Smooth muscle cell (in vitro differentiated cells): ENCODE measurements at regions not wholly inside any gene's neighbourhood (a gene's known extent, or its start where the extent isn't known, plus 50 kb on each side); places are given as distances from the start of the nearest gene placed in this dataset.
"Not testable (repeated sequence)": the region's sequence is repeated elsewhere in the genome, so short reads cannot be mapped to it uniquely, and the experiment has no call there.

Source experiments
- DNase-seq: peaks from one replicate; lab custom pipeline; 2025; ENCODE audit not compliant: unreplicated experiment; lab: John Stamatoyannopoulos, UW
- H2AFZ ChIP-seq: fragments of 200-600 bp; sonication (generic); 2 replicates; pipeline ENCODE4 v1.6.0; 2016; ENCODE audit warnings: antibody characterized with exemption, low read depth, mild to moderate bottlenecking
- H3F3A ChIP-seq: fragments of 200-600 bp; sonication (generic); 2 replicates; pipeline ENCODE4 v1.6.0; 2017; ENCODE audit warnings: antibody characterized with exemption, low read depth
- H3K27ac ChIP-seq: fragments of 200-600 bp; sonication (generic); 2 replicates; pipeline ENCODE4 v1.5.1; 2016; ENCODE audit warnings: low read depth, mild to moderate bottlenecking
- H3K27me3 ChIP-seq: fragments of 200-600 bp; sonication (generic); 2 replicates; pipeline ENCODE4 v1.6.1; 2016; ENCODE audit warnings: low read depth, mild to moderate bottlenecking
- H3K36me3 ChIP-seq: fragments of 200-600 bp; sonication (generic); 2 replicates; pipeline ENCODE4 v1.5.1; 2016; ENCODE audit warnings: low read depth
- H3K4me1 ChIP-seq: fragments of 200-600 bp; sonication (generic); 2 replicates; pipeline ENCODE4 v1.5.1; 2016; ENCODE audit warnings: low read depth
- H3K4me2 ChIP-seq: fragments of 200-600 bp; sonication (generic); 2 replicates; pipeline ENCODE4 v1.6.0; 2016; ENCODE audit warnings: mild to moderate bottlenecking
- H3K4me3 ChIP-seq: fragments of 200-600 bp; sonication (generic); 2 replicates; pipeline ENCODE4 v1.5.1; 2016; ENCODE audit warnings: mild to moderate bottlenecking
- H3K79me2 ChIP-seq: fragments of 200-600 bp; sonication (generic); 2 replicates; pipeline ENCODE4 v1.6.0; 2016; ENCODE audit warnings: low read depth, mild to moderate bottlenecking
- H3K9ac ChIP-seq: fragments of 200-600 bp; sonication (generic); 2 replicates; pipeline ENCODE4 v1.6.0; 2016; ENCODE audit warnings: low read depth
- H3K9me3 ChIP-seq: fragments of 200-600 bp; sonication (generic); replicated peaks from 2 replicates; pipeline ENCODE4 v1.5.1; 2016; ENCODE audit warnings: low read depth
- H4K20me1 ChIP-seq: fragments of 200-600 bp; sonication (generic); 2 replicates; pipeline ENCODE4 v1.6.0; 2016; ENCODE audit warnings: low read depth
- WGBS: methylation state at CpG from one replicate; pipeline ENCODE4 v1.1.7; 2016; ENCODE audit warnings: low lambda C conversion rate; 5-methylcytosine and 5-hydroxymethylcytosine counted together
- TF ChIP-seq, protein P1 (sequence below): fragments of 200-600 bp; sonication (generic); IDR thresholded peaks from 2 replicates; pipeline ENCODE4 v1.5.1; 2017; ENCODE audit warnings: borderline replicate concordance, mild to moderate bottlenecking, antibody characterized with exemption; ENCODE audit not compliant: insufficient read depth, poor library complexity, severe bottlenecking

DNA sequence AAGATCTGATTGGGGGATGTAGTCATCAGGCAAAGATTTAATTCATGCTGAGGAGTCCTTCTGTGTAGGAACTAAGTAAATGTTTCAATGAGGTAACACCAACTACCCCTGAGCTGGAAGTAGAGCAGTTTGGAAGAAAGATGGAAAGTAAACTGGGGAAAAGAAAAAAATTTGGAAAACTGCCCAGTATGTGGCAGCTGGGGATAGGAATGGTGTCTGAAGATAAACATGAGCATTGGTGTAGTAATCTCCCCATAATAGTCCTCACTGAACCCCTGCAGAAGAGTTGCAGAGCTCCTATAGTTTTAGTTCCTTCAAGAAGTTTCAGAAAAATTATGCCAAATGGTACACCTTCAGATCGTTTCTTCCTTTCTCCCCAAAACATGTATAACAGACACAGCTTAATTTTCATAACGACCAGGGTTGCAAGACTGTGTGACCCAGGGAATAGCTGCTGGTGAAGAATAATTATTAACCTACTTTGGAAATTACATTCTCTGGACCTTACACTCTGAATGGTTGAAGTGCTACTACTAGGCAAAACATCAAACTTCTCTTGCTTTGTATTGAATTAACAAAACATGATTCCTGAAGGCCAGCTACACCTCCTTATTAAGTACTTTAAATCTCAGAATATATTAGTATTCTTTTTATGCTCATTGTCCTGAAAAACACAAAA lies 446.4 kb upstream of the NRG3 start:
- no peaks in the 10 kb centered on the region for H3F3A ChIP-seq
- H4K20me1 ChIP-seq: no peaks in the 10 kb centered on the region
- H3K27me3 ChIP-seq: no peaks in the 10 kb centered on the region
- no peak overlapping the region for H3K4me3 ChIP-seq
- no peak overlapping the region for H3K27ac ChIP-seq
- no peak for DNase-seq
- 85% methylated on average over 2 of the region's 2 CpGs for WGBS
- no peaks in the 10 kb centered on the region for H3K79me2 ChIP-seq
- H2AFZ ChIP-seq: no peak overlapping the region
- no peaks in the 10 kb centered on the region for H3K9me3 ChIP-seq
- no peaks in the 10 kb centered on the region for H3K36me3 ChIP-seq
- TF ChIP-seq, protein P1, sequence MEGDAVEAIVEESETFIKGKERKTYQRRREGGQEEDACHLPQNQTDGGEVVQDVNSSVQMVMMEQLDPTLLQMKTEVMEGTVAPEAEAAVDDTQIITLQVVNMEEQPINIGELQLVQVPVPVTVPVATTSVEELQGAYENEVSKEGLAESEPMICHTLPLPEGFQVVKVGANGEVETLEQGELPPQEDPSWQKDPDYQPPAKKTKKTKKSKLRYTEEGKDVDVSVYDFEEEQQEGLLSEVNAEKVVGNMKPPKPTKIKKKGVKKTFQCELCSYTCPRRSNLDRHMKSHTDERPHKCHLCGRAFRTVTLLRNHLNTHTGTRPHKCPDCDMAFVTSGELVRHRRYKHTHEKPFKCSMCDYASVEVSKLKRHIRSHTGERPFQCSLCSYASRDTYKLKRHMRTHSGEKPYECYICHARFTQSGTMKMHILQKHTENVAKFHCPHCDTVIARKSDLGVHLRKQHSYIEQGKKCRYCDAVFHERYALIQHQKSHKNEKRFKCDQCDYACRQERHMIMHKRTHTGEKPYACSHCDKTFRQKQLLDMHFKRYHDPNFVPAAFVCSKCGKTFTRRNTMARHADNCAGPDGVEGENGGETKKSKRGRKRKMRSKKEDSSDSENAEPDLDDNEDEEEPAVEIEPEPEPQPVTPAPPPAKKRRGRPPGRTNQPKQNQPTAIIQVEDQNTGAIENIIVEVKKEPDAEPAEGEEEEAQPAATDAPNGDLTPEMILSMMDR: no peak
- no peaks in the 10 kb centered on the region for H3K4me1 ChIP-seq
- H3K4me2 ChIP-seq: no peak overlapping the region
- H3K9ac ChIP-seq: no peak overlapping the region

DNA sequence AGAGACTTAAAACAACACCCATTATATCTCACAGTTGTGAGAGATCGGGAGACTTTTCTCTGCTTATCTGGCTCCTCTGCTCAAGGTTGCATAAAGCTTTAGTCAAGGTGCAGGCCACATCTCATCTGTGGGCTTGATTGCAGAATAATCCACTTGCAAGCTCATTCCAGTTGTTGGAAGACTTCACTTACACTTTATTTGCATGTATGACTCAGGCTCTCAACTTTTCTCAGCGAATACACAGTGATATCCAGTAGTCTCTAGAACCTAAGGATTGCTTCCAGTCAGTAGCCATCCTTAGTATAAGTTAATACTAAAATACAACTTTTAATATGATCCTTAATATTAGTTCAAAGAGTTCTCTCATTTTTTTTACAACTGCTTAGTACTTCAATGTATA lies 435.5 kb upstream of the NRG3 start:
- H3K9ac ChIP-seq: no peak overlapping the region
- no peak overlapping the region for H2AFZ ChIP-seq
- H3K4me2 ChIP-seq: no peak overlapping the region
- 77% methylated on average over 2 of the region's 2 CpGs for WGBS
- no peaks in the 10 kb centered on the region for H3K36me3 ChIP-seq
- no peak for DNase-seq
- no peak overlapping the region for H3K27ac ChIP-seq
- H3K9me3 ChIP-seq: no peaks in the 10 kb centered on the region
- H3K4me3 ChIP-seq: no peak overlapping the region
- no peaks in the 10 kb centered on the region for H4K20me1 ChIP-seq
- H3K4me1 ChIP-seq: no peaks in the 10 kb centered on the region
- H3K79me2 ChIP-seq: no peaks in the 10 kb centered on the region
- H3K27me3 ChIP-seq: no peaks in the 10 kb centered on the region
- TF ChIP-seq, protein P1: no peak
- no peaks in the 10 kb centered on the region for H3F3A ChIP-seq

DNA sequence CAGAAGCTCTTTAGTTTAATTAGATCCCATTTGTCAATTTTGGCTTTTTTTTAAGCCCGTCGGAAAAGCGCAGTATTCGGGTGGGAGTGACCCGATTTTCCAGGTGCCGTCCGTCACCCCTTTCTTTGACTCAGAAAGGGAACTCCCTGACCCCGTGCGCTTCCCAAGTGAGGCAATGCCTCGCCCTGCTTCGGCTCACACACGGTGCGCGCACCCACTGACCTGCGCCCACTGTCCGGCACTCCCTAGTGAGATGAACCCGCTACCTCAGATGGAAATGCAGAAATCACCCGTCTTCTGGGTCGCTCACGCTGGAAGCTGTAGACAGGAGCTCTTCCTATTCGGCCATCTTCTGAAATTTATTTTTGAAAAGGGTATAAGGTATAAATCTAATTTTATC lies 433.4 kb upstream of the NRG3 start:
- H3K4me1 ChIP-seq, H3K27me3 ChIP-seq, H2AFZ ChIP-seq, H3K9ac ChIP-seq, H3K79me2 ChIP-seq, DNase-seq, H3K27ac ChIP-seq, H4K20me1 ChIP-seq, H3K4me2 ChIP-seq, H3K9me3 ChIP-seq, H3K36me3 ChIP-seq, H3K4me3 ChIP-seq, H3F3A ChIP-seq: not testable (repeated sequence)
- WGBS: 96% methylated on average over 21 of the region's 21 CpGs

DNA sequence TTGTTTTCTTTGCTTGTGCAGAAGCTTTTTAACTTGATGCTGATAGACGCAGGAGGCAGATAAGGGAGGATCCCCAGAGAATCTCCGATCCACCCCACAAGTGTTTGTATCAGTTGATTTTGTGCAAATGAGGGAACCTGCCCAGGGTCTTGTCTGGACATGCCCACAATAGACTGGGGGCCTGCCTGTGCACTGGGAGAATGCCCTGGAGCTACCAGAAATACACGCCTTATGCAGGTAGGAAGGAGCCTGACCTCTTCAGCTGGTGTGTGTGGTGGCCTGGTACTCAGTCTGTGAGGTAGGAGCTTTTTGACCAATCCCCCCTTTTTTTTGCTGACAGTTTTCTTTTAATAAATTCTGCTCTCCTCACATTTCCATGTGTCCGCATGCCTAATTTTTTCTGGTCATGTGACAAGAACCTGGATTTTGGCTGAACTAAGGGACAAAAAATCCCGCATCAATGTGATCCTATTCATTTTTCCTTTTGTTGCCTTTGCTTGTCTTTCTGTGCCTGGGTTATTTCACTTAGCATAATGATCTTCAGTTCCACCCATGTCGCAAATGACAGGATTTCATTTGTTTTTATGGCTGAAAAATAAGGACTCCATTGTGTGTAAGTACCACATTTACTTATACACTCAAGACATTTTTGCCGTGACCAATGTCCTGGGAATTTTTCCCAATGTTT lies 430.6 kb upstream of the NRG3 start:
- Histone ChIP-seq H3K4me3 (no peak overlapping the region), H4K20me1 (no peaks in the 10 kb centered on the region), H3K9ac (no peak overlapping the region), H3K4me2 (no peak overlapping the region), H3K9me3 (no peaks in the 10 kb centered on the region), H3K4me1 (no peaks in the 10 kb centered on the region), H3K27ac (no peak overlapping the region), H3K36me3 (no peaks in the 10 kb centered on the region), H3F3A (no peaks in the 10 kb centered on the region), H2AFZ (no peak overlapping the region), H3K27me3 (no peaks in the 10 kb centered on the region), H3K79me2 (no peaks in the 10 kb centered on the region)
- 88% methylated on average over 7 of the region's 7 CpGs for WGBS
- TF ChIP-seq, protein P1: no peak
- no peak for DNase-seq
